ENCODE measurements at regions not wholly inside any gene's neighbourhood (a gene's known extent, or its start where the extent isn't known, plus 50 kb on each side); places are given as distances from the start of the nearest gene placed in this dataset.
"Not testable (repeated sequence)": the region's sequence is repeated elsewhere in the genome, so short reads cannot be mapped to it uniquely, and the experiment has no call there.

DNA sequence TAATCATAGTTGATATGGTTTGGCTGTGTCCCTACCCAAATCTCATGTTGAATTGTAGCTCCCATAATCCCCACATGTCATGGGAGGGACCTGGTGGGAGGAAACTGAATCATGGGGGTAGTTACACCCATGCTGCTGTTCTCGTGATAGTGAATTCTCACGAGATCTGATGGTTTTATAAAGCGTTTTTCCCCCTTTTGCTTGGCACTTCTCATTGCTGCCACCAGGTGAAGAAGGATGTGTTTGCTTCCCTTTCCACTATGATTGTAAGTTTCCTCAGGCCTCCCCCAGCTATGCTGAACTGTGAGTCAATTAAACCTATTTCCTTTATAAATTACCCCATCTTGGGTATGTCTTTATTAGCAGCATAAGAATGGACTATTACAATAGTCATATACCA, 86.0 kb upstream of the MID1 start:
- TF ChIP-seq, protein P1, sequence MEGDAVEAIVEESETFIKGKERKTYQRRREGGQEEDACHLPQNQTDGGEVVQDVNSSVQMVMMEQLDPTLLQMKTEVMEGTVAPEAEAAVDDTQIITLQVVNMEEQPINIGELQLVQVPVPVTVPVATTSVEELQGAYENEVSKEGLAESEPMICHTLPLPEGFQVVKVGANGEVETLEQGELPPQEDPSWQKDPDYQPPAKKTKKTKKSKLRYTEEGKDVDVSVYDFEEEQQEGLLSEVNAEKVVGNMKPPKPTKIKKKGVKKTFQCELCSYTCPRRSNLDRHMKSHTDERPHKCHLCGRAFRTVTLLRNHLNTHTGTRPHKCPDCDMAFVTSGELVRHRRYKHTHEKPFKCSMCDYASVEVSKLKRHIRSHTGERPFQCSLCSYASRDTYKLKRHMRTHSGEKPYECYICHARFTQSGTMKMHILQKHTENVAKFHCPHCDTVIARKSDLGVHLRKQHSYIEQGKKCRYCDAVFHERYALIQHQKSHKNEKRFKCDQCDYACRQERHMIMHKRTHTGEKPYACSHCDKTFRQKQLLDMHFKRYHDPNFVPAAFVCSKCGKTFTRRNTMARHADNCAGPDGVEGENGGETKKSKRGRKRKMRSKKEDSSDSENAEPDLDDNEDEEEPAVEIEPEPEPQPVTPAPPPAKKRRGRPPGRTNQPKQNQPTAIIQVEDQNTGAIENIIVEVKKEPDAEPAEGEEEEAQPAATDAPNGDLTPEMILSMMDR (IDR thresholded peaks at IDR 0.05), result not testable (repeated sequence)
- TF ChIP-seq POLR2A (IDR thresholded peaks at IDR 0.05), result not testable (repeated sequence)

Data from esophagus squamous epithelium (tissue), 4 donors.